ENCODE measurements at regions not wholly inside any gene's neighbourhood (a gene's known extent, or its start where the extent isn't known, plus 50 kb on each side); places are given as distances from the start of the nearest gene placed in this dataset.

DNA sequence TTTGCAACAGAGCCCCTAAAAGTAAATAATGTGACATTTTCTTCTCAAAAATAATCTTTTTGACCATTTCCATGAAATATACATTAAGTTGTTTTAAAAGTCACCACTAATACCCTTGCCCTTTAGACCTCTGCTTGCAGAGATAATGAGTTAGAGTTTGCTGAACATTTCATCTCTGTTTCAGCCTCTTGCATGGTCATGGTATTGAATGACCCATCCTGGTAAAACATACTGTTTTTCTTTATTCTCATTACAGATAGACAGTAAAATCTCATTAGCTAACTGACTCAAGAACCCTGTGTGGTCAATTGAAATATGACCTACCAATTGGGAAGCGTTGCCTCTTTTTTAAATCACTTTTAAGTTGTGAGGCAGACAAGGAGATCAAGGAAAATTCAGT is 916.7 kb downstream of the PDHA2 start:
- no peak for TF ChIP-seq POLR2A (IDR thresholded peaks at IDR 0.05)
- TF ChIP-seq, protein P1, sequence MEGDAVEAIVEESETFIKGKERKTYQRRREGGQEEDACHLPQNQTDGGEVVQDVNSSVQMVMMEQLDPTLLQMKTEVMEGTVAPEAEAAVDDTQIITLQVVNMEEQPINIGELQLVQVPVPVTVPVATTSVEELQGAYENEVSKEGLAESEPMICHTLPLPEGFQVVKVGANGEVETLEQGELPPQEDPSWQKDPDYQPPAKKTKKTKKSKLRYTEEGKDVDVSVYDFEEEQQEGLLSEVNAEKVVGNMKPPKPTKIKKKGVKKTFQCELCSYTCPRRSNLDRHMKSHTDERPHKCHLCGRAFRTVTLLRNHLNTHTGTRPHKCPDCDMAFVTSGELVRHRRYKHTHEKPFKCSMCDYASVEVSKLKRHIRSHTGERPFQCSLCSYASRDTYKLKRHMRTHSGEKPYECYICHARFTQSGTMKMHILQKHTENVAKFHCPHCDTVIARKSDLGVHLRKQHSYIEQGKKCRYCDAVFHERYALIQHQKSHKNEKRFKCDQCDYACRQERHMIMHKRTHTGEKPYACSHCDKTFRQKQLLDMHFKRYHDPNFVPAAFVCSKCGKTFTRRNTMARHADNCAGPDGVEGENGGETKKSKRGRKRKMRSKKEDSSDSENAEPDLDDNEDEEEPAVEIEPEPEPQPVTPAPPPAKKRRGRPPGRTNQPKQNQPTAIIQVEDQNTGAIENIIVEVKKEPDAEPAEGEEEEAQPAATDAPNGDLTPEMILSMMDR (IDR thresholded peaks at IDR 0.05) = no peak
